HG02885 (cell line): ENCODE measurements at regions not wholly inside any gene's neighbourhood (a gene's known extent, or its start where the extent isn't known, plus 50 kb on each side); places are given as distances from the start of the nearest gene placed in this dataset.
A peak's percentile ranks its signal among the peaks of the same experiment; 100 is the strongest.

Experiments
- ATAC-seq: cut with Tn5 transposase; IDR thresholded peaks from one replicate; pipeline ENCODE4 v1.9.1; 2021; ENCODE audit warnings: mild to moderate bottlenecking; ENCODE audit not compliant: unreplicated experiment, poor library complexity

DNA sequence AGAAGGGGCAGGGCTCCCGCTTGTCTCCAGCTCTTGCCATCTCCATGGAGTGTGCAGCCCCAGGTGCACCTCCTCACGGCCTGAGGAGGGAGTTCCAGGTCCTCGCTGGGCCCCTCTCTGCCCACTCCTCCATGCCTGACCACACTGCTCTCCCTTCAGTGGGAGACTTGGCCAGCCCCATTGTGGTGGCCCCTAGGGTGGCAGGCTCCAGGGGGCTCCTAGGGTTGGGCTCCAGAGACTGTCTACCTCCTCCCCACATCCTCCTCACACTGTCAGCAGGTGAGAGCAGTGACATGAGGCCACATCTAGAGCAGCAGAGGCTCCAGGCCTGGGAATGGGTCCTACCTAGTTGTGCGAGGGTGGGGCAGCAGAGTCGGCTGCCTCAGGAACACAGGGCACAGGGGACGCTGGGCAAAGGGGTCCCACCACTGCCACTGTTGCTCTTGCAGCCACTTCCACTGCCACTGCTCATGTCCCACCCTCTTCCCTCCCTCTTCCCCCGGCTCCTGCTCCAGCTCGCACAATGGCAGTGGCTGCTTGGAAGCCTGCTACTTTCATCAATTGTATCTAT lies 514.8 kb downstream of the MRPL39 start:
- no peak for ATAC-seq

- no peak for ATAC-seq
Observed at GRCh38 chr21:25081096-25081495, 526.2 kb downstream of the MRPL39 start.

DNA sequence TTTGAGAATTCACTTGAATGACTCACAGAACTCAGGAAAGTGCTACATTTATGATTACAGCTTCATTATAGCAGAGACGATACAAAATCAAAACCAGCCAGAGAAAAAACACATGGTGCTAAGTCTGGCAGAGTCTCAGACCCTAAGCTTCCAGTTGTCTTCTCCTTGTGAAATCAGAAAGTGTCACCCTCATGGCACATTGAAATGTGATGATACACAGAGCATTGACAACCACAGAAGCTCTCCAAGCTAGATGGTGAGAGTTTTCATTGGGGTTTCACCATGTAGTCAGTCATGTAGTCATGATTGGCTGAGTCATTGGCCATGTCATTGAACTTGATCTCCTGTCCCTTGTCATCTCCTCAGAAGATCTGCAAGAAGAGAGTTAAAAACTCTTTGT lies 526.6 kb downstream of the MRPL39 start:
- no peak for ATAC-seq

- no peak for ATAC-seq
Observed at GRCh38 chr21:25080141-25080540, 527.1 kb downstream of the MRPL39 start.

GRCh38 chr21:25079053-25079452 lies 528.2 kb downstream of the MRPL39 start:
- ATAC-seq = no peak

GRCh38 chr21:25062061-25062460 lies 545.2 kb downstream of the MRPL39 start:
- ATAC-seq = peak; percentile 83

DNA sequence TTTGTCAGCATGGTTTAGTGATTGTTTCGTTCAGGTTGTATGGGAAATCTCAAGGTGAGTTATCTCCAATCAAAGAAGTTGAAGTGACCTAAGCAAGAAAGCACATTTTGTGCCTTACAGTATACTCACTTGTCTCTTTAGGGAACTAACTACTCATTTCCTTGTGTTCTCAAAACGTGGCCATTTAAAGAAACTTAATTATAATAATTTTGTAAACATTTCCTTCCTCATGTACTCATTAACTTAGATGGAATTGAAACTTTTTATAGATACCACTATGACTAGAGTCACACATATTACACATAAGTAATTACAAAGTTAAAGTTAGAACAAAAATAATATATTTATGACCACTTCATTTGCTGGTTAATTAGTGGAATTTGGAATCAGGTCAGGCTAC lies 552.6 kb downstream of the MRPL39 start:
- no peak for ATAC-seq

DNA sequence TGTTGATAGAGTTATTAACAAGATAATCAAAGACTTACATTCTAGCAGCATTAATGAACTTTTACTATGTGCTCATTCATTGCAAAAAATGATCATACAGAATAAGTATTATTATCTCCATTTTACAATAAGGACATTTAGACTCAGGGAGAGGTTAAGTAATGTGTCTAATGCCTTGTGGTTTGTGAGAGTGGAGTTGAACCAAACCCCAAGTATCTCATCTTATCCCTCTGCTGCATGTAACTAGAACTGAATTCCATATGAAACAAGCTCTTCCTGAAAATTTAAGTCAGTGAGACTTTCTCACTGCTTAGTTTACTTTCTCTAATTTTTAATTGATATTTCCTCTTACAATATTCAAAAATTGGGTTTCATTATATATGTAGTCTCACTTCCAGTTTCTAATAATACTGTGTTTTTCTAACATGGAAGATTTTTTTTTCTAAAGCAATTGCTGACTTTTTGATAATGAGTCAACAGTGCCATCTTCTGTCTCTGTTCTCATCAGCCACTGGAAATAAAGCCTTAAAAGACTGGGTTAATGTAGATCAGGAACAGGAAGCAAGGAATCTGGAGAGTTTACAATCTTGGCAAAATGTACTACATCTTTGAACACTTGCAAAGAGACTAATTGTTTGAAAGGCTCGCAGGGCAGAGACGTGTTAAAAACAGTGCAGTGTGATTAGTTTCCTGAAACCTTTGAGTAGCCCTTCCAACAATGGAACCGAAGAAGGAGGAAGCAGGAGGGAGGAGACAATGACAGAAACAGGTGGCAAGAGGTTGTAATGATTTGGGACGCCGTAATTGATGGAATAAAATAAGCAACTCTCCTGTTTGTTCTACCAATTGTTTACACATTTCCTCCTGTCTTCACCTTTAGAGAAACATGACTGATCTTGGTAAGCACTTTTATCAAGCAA lies 567.6 kb downstream of the MRPL39 start:
- ATAC-seq = peak; percentile 92

DNA sequence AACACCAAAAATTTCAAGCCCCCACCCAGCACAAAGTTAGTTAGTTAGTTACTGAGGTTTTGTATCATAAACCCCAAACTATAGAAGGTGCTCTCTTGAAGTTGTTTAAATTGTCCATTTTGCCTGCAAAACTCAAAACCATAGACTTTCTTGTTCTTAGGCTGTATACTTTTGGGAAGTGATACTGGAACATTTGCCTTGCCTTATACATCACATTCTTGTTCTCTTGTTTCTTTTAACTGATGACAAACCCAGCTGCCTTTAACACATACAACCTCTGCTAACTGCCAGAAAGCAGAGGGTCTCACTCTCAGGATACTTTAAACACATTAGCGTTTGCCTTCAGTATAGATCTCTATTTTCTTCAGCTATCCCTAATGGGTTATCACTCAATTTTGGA lies 570.5 kb downstream of the MRPL39 start:
- ATAC-seq = no peak

DNA sequence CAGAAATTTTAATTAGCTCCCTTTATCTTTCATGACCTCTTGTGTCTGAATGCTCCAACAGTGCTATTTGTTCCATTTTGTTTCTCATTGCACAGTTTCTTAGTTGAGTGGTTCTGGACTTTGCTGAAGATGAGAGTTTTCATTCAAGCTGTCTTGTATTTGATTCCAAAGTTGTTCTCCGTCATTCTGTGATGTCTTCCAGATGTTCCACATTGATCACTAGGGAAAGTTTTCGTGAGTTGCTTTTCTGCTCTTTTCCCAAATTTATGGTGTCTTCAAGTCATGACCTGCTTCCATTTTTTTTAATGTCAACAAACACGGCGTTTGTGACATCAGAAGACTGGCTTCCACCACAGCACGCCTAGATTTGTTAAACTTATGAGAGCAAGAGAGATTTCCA lies 575.5 kb downstream of the MRPL39 start:
- ATAC-seq = no peak

DNA sequence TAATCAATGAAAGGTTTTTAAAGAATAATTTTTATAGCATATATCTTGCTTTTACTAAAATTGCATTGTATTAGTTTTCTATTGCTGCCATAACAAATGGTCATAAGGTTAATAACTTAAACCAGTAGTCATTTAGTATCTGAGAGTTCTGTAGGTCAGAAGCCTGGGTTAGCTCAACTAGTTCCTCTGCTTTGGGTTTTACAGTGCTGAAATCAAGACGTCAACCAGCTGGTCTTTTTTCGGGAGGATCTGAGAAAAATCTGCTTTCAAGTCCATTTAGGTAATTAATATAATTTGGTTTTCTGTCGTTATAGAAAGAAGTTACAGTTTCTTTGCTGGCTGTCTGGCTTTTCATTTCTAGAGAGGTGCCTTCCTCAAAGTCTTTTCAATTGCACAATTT lies 577.7 kb downstream of the MRPL39 start:
- ATAC-seq = no peak

DNA sequence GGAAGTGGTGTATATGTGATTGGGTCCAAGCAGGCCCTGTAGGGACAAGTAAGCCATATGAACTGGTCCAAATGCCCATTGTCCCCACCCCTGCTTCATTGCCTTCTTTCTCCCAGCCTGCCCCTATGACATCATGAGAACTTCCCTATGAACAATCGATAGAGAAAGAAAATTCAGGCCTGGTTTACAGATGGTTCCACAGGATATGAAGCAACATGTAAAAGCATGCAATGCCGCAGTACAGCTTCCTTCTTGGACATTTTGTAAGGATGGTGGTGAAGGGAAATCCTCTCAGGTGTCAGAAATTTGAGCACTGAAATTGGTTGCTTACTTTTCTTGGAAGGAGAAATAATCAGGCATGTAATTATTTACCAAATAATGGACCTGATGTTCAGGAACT lies 581.7 kb downstream of the MRPL39 start:
- ATAC-seq = no peak

DNA sequence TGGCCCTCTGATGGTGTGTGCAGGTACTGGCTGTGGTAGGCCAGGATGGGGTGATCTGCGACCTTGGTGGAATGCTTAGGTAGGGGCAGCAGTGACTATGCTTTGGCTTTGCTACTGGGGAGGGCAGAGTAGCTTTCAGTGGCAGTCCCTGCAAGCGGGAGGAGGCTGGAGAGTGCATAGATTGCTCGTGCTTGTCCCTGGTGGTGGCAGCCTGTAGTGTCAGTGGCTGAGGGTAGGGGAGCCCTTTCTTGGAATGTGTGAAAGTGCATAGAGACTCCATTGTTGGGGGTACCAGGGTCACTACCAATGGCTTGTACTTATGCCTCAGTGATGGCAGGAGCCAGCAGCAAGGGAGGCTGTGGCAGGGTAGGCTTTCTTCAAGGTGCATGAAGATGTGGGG lies 582.6 kb downstream of the MRPL39 start:
- no peak for ATAC-seq

- ATAC-seq = no peak
Observed at GRCh38 chr21:25005388-25005787, 601.9 kb downstream of the MRPL39 start.

DNA sequence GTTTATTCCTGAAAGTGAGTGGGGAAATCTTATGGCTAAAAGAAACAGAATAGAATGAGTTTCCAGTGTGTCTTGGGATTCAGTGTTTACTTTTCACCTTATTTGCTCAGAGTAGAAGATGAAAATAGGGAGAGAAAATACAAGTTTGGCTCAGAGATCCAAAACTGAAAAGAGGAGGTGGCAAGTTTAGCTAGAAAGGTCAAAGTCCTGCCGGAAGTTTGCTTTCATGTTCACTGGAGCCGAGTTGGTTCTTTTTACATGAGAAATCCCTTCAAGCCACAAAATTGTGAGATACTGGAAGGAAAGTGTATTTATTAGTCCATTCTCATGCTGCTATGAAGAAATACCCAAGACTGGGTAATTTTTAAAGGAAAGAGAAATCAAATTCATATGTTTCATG lies 604.6 kb downstream of the MRPL39 start:
- no peak for ATAC-seq

GRCh38 chr21:24995216-24995615 lies 612.1 kb downstream of the MRPL39 start:
- ATAC-seq = peak; percentile 27

- ATAC-seq = peak; percentile 38
Observed at GRCh38 chr21:24994717-24995116, 612.6 kb downstream of the MRPL39 start.

DNA sequence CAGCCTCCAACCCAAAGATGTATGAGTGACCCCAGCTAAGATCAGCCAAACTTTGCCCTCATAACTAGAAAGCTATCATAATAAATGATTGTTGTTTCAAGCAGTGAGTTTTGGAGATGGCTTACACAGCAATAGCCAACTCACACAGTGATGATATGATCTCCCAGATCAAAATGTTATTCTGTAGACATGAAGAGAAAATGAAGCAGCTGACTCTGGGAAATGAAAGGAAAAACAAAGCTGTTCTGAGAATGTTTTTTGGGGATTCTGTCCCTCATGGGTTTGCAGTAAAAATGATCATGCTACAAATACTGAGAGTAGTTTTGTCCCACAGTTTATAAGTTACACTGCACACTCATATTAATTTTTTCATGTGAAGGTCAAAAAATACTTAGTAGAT lies 617.8 kb downstream of the MRPL39 start:
- no peak for ATAC-seq

DNA sequence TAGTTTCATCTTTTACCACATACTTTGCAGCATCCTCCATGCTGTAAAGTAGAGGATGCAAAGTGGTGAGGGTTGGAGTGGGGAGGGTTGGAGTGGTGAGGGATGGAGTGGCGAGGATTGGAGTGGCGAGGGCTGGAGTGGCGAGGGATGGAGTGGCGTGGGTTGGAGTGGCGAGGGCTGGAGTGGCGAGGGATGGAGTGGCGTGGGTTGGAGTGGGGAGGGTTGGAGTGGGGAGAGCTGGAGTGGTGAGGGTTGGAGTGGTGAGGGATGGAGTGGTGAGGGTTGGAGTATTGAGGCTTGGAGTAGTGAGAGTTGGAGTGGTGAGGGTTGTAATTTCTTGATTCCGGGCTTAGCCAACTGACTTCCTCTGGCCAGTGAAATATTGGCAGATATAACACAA lies 618.3 kb downstream of the MRPL39 start:
- ATAC-seq = no peak

- peak; percentile 52 for ATAC-seq
Observed at GRCh38 chr21:24976238-24976637, 631.0 kb downstream of the MRPL39 start.

DNA sequence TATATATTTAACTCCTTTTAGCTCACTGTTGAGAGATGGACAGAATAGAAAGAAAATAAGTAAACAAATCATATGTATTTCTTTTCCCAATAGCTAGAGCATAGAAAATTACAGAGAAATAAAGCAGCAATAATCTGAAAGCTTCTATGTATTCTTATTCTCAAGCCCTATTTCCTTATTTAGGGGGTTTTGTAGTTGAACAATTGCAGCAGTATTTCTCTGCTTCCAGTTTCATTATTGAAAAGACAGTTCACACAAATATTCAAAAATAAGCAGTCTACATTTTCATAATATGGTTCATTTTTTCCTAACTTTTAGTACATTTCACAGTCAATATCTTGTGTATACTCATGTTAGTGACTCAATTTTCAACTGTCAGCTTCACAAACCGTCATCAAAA lies 638.2 kb downstream of the MRPL39 start:
- ATAC-seq = peak; percentile 53
